B cell (primary cell): ENCODE measurements at regions not wholly inside any gene's neighbourhood (a gene's known extent, or its start where the extent isn't known, plus 50 kb on each side); places are given as distances from the start of the nearest gene placed in this dataset.

ENCODE experiments used
- ATAC-seq: fragments of 200-7000 bp; cut with Tn5 transposase; one replicate; pipeline ENCODE4 v1.10.0; 2021; ENCODE audit warnings: low read depth, mild to moderate bottlenecking, moderate number of reproducible peaks, moderate library complexity
- CTCF ChIA-PET: fragments of 350-600 bp; sonication (Branson Sonifier 250); formaldehyde crosslinking; loops from one replicate; lab custom pipeline; 2021; ENCODE audit warnings: antibody characterized with exemption, inconsistent platforms; lab: Charles Lee
- POLR2A ChIA-PET: fragments of 350-600 bp; sonication (Branson Sonifier 250); formaldehyde crosslinking; loops from one replicate; lab custom pipeline; 2021; ENCODE audit warnings: antibody characterized with exemption; lab: Charles Lee
- DNase-seq: peaks from one replicate; pipeline ENCODE4 v3.0.0; 2013
- H2AFZ ChIP-seq: 2 replicates; pipeline ENCODE4 v1.6.1; 2012; ENCODE audit warnings: mild to moderate bottlenecking, low read depth, low read length; ENCODE audit not compliant: insufficient read depth, poor library complexity, severe bottlenecking
- H3K27ac ChIP-seq, 2 donors: 1 replicate in 1 of 2; 2 replicates in 1 of 2; pipeline ENCODE4 v1.5.1; 2012 to 2013; ENCODE audit warnings: low read length in 2 of 2, mild to moderate bottlenecking in 2 of 2, moderate library complexity in 1 of 2
- H3K27me3 ChIP-seq, 4 experiments: fragments of 200-600 bp in 1 of 4; sonication (generic) in 1 of 4; replicated peaks in 1 of 4; 1 replicate in 2 of 4; 2 replicates in 2 of 4; pipeline versions ENCODE4 v1.6.1 to v1.7.0; 2013 to 2016; ENCODE audit warnings: low read length in 3 of 4, mild to moderate bottlenecking in 2 of 4, mixed read lengths in 1 of 4, moderate library complexity in 1 of 4; ENCODE audit not compliant: insufficient read depth in 4 of 4, control insufficient read depth in 3 of 4; ENCODE audit errors: control extremely low read depth in 1 of 4
- H3K36me3 ChIP-seq, 2 experiments: replicated peaks in 1 of 2; 1 replicate in 1 of 2; 2 replicates in 1 of 2; pipeline versions ENCODE4 v1.6.1 to v1.7.1; 2013; ENCODE audit warnings: low read length in 1 of 2; ENCODE audit not compliant: insufficient read depth in 2 of 2, control insufficient read depth in 1 of 2; ENCODE audit errors: control extremely low read depth in 1 of 2, extremely low read depth in 1 of 2
- H3K4me1 ChIP-seq, 2 donors: fragments of 200-600 bp in 1 of 2; sonication (generic) in 1 of 2; 1 replicate in 1 of 2; 2 replicates in 1 of 2; pipeline versions ENCODE4 v1.5.1 to v1.6.1; 2013 to 2017; ENCODE audit warnings: low read length in 2 of 2; ENCODE audit not compliant: control insufficient read depth in 2 of 2, insufficient read depth in 2 of 2
- H3K4me2 ChIP-seq: replicated peaks from 2 replicates; pipeline ENCODE3; 2012; ENCODE audit warnings: mild to moderate bottlenecking, low read depth, low read length; ENCODE audit not compliant: poor library complexity, severe bottlenecking
- H3K4me3 ChIP-seq, 5 experiments: fragments of 200-600 bp in 1 of 5; sonication (generic) in 1 of 5; 1 replicate in 3 of 5; 2 replicates in 2 of 5; pipeline versions ENCODE4 v1.5.1 to v1.7.0; 2011 to 2016; ENCODE audit warnings: low read length in 4 of 5, mild to moderate bottlenecking in 4 of 5, low read depth in 2 of 5, control low read depth in 1 of 5, moderate library complexity in 1 of 5; ENCODE audit not compliant: insufficient read depth in 1 of 5; ENCODE audit errors: control extremely low read depth in 1 of 5, extremely low read depth in 1 of 5
- H3K79me2 ChIP-seq: fragments of 200-600 bp; sonication (generic); one replicate; pipeline ENCODE4 v1.6.0; 2016; ENCODE audit warnings: low read length; ENCODE audit not compliant: control insufficient read depth, insufficient read depth
- H3K9ac ChIP-seq: fragments of 200-600 bp; sonication (generic); 2 replicates; pipeline ENCODE4 v1.6.1; 2017; ENCODE audit warnings: mild to moderate bottlenecking, low read length, moderate library complexity
- H3K9me3 ChIP-seq, 3 donors: one replicate each; pipeline versions ENCODE4 v1.6.1 to v1.7.1; 2013; ENCODE audit warnings: low read length in 2 of 3; ENCODE audit not compliant: control insufficient read depth in 2 of 3, insufficient read depth in 1 of 3; ENCODE audit errors: control extremely low read depth in 1 of 3
- H4K20me1 ChIP-seq: 2 replicates; pipeline ENCODE4 v1.6.0; 2012; ENCODE audit warnings: mild to moderate bottlenecking, low read length; ENCODE audit not compliant: insufficient read depth, control insufficient read depth, poor library complexity, severe bottlenecking
- H3K27ac Mint-ChIP-seq: one replicate; pipeline ENCODE4 v1.8.0; 2021; ENCODE audit warnings: mixed read lengths
- H3K27me3 Mint-ChIP-seq: one replicate; pipeline ENCODE4 v1.8.0; 2021; ENCODE audit warnings: mixed read lengths
- H3K4me1 Mint-ChIP-seq: one replicate; pipeline ENCODE4 v1.8.0; 2021; ENCODE audit warnings: mixed read lengths
- H3K4me3 Mint-ChIP-seq: one replicate; pipeline ENCODE4 v1.8.0; 2021; ENCODE audit warnings: mixed read lengths
- H3K9me3 Mint-ChIP-seq: one replicate; pipeline ENCODE4 v1.8.0; 2022; ENCODE audit warnings: mixed read lengths; ENCODE audit not compliant: insufficient read depth
- EZH2 ChIP-seq: IDR thresholded peaks from 2 replicates; pipeline ENCODE4 v1.6.1; 2012; ENCODE audit warnings: borderline replicate concordance, low read depth, mild to moderate bottlenecking, moderate library complexity, low read length; ENCODE audit not compliant: insufficient read depth, poor library complexity, severe bottlenecking
- WGBS: methylation state at CpG from one replicate; pipeline ENCODE4 v1.1.5; 2013; ENCODE audit warnings: missing lambda C conversion rate; ENCODE audit not compliant: insufficient coverage; 5-methylcytosine and 5-hydroxymethylcytosine counted together
- intact Hi-C: fragments of 100-400 bp; cut with micrococcal nuclease; formaldehyde crosslinking; loops from one replicate; pipeline ENCODE4 v1.10.0; 2022
- TF ChIP-seq, protein P1 (sequence below): fragments of 200-600 bp; IDR thresholded peaks from one replicate; pipeline ENCODE4 v1.8.0; 2022; ENCODE audit warnings: antibody characterized with exemption, mild to moderate bottlenecking

DNA sequence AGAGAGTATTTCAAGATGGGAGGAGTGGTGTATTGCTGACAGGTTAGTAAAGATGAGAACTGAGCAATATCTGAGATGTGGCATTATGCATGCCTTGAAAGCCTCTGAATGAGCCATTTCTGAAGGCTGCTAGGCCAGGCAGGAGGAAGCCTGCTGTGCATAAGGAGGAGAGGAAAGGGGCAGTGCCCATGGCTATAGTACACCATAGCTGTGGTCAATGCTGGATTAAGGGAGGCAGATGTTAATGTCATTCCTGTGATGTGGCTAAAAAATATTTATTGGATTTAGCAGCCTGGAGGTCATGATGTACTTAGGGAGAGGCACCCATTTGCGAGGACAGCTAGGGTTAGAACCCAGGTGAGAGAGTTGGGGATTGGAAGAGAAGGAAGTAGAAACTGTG lies 130.0 kb upstream of the LNX1 start:
- Mint-ChIP-seq H3K4me1 (no peaks in the 10 kb centered on the region), H3K4me3 (no peak overlapping the region), H3K27ac (no peak overlapping the region), H3K9me3 (no peaks in the 10 kb centered on the region), H3K27me3 (peaks cover 38% of the 10 kb centered on the region)
- Histone ChIP-seq H2AFZ (no peak overlapping the region), H3K79me2 (no peaks in the 10 kb centered on the region), H3K36me3 (no peaks in the 10 kb centered on the region), H3K9me3 (no peaks in the 10 kb centered on the region), H3K4me2 (no peak overlapping the region), H3K4me1 (no peaks in the 10 kb centered on the region), H4K20me1 (no peaks in the 10 kb centered on the region), H3K27me3 (no peaks in the 10 kb centered on the region), H3K9ac (no peak overlapping the region), H3K27ac (no peak overlapping the region), H3K4me3 (no peak overlapping the region)
- no peak for TF ChIP-seq EZH2
- TF ChIP-seq, protein P1, sequence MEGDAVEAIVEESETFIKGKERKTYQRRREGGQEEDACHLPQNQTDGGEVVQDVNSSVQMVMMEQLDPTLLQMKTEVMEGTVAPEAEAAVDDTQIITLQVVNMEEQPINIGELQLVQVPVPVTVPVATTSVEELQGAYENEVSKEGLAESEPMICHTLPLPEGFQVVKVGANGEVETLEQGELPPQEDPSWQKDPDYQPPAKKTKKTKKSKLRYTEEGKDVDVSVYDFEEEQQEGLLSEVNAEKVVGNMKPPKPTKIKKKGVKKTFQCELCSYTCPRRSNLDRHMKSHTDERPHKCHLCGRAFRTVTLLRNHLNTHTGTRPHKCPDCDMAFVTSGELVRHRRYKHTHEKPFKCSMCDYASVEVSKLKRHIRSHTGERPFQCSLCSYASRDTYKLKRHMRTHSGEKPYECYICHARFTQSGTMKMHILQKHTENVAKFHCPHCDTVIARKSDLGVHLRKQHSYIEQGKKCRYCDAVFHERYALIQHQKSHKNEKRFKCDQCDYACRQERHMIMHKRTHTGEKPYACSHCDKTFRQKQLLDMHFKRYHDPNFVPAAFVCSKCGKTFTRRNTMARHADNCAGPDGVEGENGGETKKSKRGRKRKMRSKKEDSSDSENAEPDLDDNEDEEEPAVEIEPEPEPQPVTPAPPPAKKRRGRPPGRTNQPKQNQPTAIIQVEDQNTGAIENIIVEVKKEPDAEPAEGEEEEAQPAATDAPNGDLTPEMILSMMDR, result no peak
- ATAC-seq, result no peak
- CTCF ChIA-PET, result no interaction called here
- POLR2A ChIA-PET, result no interaction called here
- 88% methylated on average over 1 of the region's 1 CpG for WGBS
- intact Hi-C loops, result no loop called here
- DNase-seq, result no peak

DNA sequence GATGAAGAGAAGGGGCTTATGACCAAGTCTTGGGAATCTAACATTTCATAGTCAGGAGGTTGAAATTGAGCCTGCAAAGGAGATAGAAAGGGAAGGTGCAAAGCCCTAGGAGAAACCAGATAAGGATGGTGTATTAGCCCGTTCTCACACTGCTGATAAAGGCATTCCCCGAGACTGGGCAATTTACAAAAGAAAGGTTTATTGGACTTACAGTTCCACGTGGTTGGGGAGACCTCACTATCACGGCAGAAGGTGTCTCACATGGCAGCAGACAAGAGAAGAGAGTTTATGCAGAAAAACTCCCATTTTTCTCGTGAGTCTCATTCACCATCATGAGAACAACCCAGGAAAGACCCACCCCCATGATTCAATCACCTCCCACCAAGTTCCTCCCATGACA lies 129.5 kb upstream of the LNX1 start:
- intact Hi-C loops, result no loop called here
- no peaks in the 10 kb centered on the region for H3K9me3 Mint-ChIP-seq
- no peaks in the 10 kb centered on the region for H3K36me3 ChIP-seq
- DNase-seq (no peak), ATAC-seq (no peak)
- H3K27me3 Mint-ChIP-seq, result peaks cover 38% of the 10 kb centered on the region
- ChIA-PET CTCF (no interaction called here), POLR2A (no interaction called here)
- no peak overlapping the region for H3K27ac ChIP-seq
- TF ChIP-seq, protein P1, result no peak
- no peak for TF ChIP-seq EZH2
- H4K20me1 ChIP-seq, result no peaks in the 10 kb centered on the region
- no peak overlapping the region for H3K4me3 Mint-ChIP-seq
- no peak overlapping the region for H3K4me3 ChIP-seq
- no peaks in the 10 kb centered on the region for H3K4me1 Mint-ChIP-seq
- H2AFZ ChIP-seq, result no peak overlapping the region
- no peaks in the 10 kb centered on the region for H3K9me3 ChIP-seq
- H3K9ac ChIP-seq, result no peak overlapping the region
- WGBS, result 88% methylated on average over 4 of the region's 5 CpGs
- no peak overlapping the region for H3K4me2 ChIP-seq
- no peaks in the 10 kb centered on the region for H3K27me3 ChIP-seq
- no peaks in the 10 kb centered on the region for H3K4me1 ChIP-seq
- H3K27ac Mint-ChIP-seq, result no peak overlapping the region
- no peaks in the 10 kb centered on the region for H3K79me2 ChIP-seq
